HepG2 (cell line): ENCODE measurements at regions not wholly inside any gene's neighbourhood (a gene's known extent, or its start where the extent isn't known, plus 50 kb on each side); places are given as distances from the start of the nearest gene placed in this dataset.

ENCODE experiments used
- ATAC-seq: fragments of 200-7000 bp; cut with Tn5 transposase; 3 replicates; pipeline ENCODE4 v1.9.1; 2020; ENCODE audit warnings: mild to moderate bottlenecking, moderate library complexity
- BruUV-seq: library from RNA; stranded (reverse); fragments of 400-500 nt; replicated peaks from 2 replicates; lab custom pipeline; 2021; lab: Mats Ljungman, UMichigan
- CTCF ChIA-PET: fragments of 300-600 bp; formaldehyde crosslinking; extraction: SDS; loops from one replicate; lab custom pipeline; 2021; ENCODE audit warnings: low total read pairs, inconsistent platforms, low intra/inter-chr PET ratio; lab: Yijun Ruan, JAX
- POLR2A ChIA-PET: fragments of 350-600 bp; sonication (Branson Sonifier 250); formaldehyde crosslinking; loops from one replicate; lab custom pipeline; 2020; ENCODE audit warnings: antibody characterized with exemption, inconsistent platforms; lab: Yijun Ruan, JAX
- DNase-seq: peaks from one replicate; pipeline ENCODE4 v3.0.0-alpha.2; 2015; ENCODE audit warnings: low spot score
- FAIRE-seq: peaks from 3 replicates; lab custom pipeline; 2011; peaks lifted over from hg19 to GRCh38; lab: Jason Lieb, UNC
- H2AFZ ChIP-seq: one replicate; pipeline ENCODE4 v1.6.1; 2011; ENCODE audit warnings: low read length, inconsistent platforms
- H3K27ac ChIP-seq: fragments of 300-600 bp; 3 replicates; pipeline ENCODE4 v1.8.0; 2011; ENCODE audit warnings: mixed run types, mild to moderate bottlenecking, mixed read lengths, low read length, inconsistent platforms; ENCODE audit not compliant: insufficient read depth; ENCODE audit errors: extremely low read length
- H3K27me3 ChIP-seq, 2 experiments: fragments of 200-600 bp in 1 of 2; 2 replicates in 1 of 2; 3 replicates in 1 of 2; pipeline versions ENCODE4 v1.6.0 to v1.8.0; 2011; ENCODE audit warnings: low read length in 2 of 2, mild to moderate bottlenecking in 2 of 2, moderate library complexity in 2 of 2, inconsistent platforms in 1 of 2; ENCODE audit not compliant: insufficient read depth in 2 of 2, control insufficient read depth in 1 of 2
- H3K36me3 ChIP-seq, 2 experiments: fragments of 200-600 bp in 1 of 2; replicated peaks in 1 of 2; 2 replicates in 1 of 2; 3 replicates in 1 of 2; pipeline versions ENCODE4 v1.5.1 to v1.8.0; 2011; ENCODE audit warnings: low read length in 2 of 2, inconsistent platforms in 1 of 2; ENCODE audit not compliant: insufficient read depth in 2 of 2, control insufficient read depth in 1 of 2
- H3K4me1 ChIP-seq: 2 replicates; pipeline ENCODE4 v1.5.1; 2012; ENCODE audit warnings: low read length, inconsistent platforms; ENCODE audit not compliant: insufficient read depth
- H3K4me2 ChIP-seq: 2 replicates; pipeline ENCODE4 v1.6.0; 2011; ENCODE audit warnings: low read depth, low read length, inconsistent platforms
- H3K4me3 ChIP-seq, 3 experiments: fragments of 200-600 bp in 1 of 3; sonication (generic), shearing (Covaris generic) in 1 of 3; replicated peaks in 1 of 3; 2 replicates each; pipeline ENCODE4 v1.5.1; 2011 to 2016; ENCODE audit warnings: low read length in 3 of 3, inconsistent platforms in 2 of 3, low read depth in 2 of 3, mild to moderate bottlenecking in 2 of 3, control low read depth in 1 of 3, mixed read lengths in 1 of 3; ENCODE audit not compliant: insufficient read depth in 1 of 3
- H3K79me2 ChIP-seq: one replicate; pipeline ENCODE4 v1.6.1; 2011; ENCODE audit warnings: low read length, inconsistent platforms; ENCODE audit not compliant: insufficient read depth
- H3K9ac ChIP-seq: 2 replicates; pipeline ENCODE4 v1.6.0; 2011; ENCODE audit warnings: mild to moderate bottlenecking, low read depth, low read length, inconsistent platforms; ENCODE audit not compliant: insufficient read depth
- H3K9me3 ChIP-seq: 2 replicates; pipeline ENCODE4 v1.5.1; 2012; ENCODE audit warnings: mild to moderate bottlenecking, low read length
- H4K20me1 ChIP-seq: 2 replicates; pipeline ENCODE4 v1.6.0; 2011; ENCODE audit warnings: inconsistent platforms, mild to moderate bottlenecking, low read length, moderate library complexity; ENCODE audit not compliant: insufficient read depth
- CREM ChIP-seq, 2 experiments: sonication (generic) in 1 of 2; formaldehyde crosslinking in 1 of 2; IDR thresholded peaks; 2 replicates each; pipeline versions ENCODE4 v1.4.0 to v1.6.1; 2016 to 2020; ENCODE audit warnings: antibody characterized with exemption in 1 of 2, mild to moderate bottlenecking in 1 of 2, missing genetic modification reagents in 1 of 2
- MEF2D ChIP-seq: sonication (generic); formaldehyde crosslinking; IDR thresholded peaks from 2 replicates; pipeline ENCODE4 v1.5.1; 2020; ENCODE audit warnings: mild to moderate bottlenecking, missing genetic modification reagents
- MLLT10 ChIP-seq: sonication (generic); formaldehyde crosslinking; IDR thresholded peaks from 2 replicates; pipeline ENCODE4 v1.4.0; 2020; ENCODE audit warnings: missing genetic modification reagents
- PHF20 ChIP-seq: sonication (generic); formaldehyde crosslinking; IDR thresholded peaks from 2 replicates; pipeline ENCODE4 v1.5.0; 2020; ENCODE audit warnings: mild to moderate bottlenecking, missing genetic modification reagents
- ZBTB49 ChIP-seq: sonication (generic); formaldehyde crosslinking; IDR thresholded peaks from 2 replicates; pipeline ENCODE4 v1.4.0; 2020; ENCODE audit warnings: missing genetic modification reagents, borderline replicate concordance
- ZNF530 ChIP-seq: sonication (generic); formaldehyde crosslinking; IDR thresholded peaks from 2 replicates; pipeline ENCODE4 v1.5.0; 2020; ENCODE audit warnings: low read depth, mild to moderate bottlenecking, missing genetic modification reagents
- ZNF704 ChIP-seq: sonication (generic); formaldehyde crosslinking; IDR thresholded peaks from 2 replicates; pipeline ENCODE4 v1.8.1; 2023; ENCODE audit warnings: mild to moderate bottlenecking, inconsistent platforms, moderate library complexity, missing genetic modification reagents, borderline replicate concordance
- ZSCAN22 ChIP-seq: sonication (generic); formaldehyde crosslinking; IDR thresholded peaks from 2 replicates; pipeline ENCODE4 v1.4.0; 2020; ENCODE audit warnings: mild to moderate bottlenecking, missing genetic modification reagents
- WGBS: methylation state at CpG from one replicate; pipeline ENCODE4 v1.1.6; 2017; ENCODE audit warnings: low lambda C conversion rate; 5-methylcytosine and 5-hydroxymethylcytosine counted together
- in situ Hi-C: cut with HindIII; loops from 2 replicates; pipeline ENCODE4 v1.10.0; 2017; ENCODE audit warnings: low pct_unique_long_range_greater_than_20kb; ENCODE audit not compliant: extremely low pct_ligation_motif_present
- intact Hi-C: fragments of 100-400 bp; cut with micrococcal nuclease; formaldehyde crosslinking; loops from one replicate; pipeline ENCODE4 v1.10.0; 2022; ENCODE audit not compliant: unreplicated experiment

- Histone ChIP-seq H3K4me2 (no peak overlapping the region), H3K27me3 (no peaks in the 10 kb centered on the region; a peak in 1 of 5 replicates), H3K4me3 (no peak overlapping the region), H2AFZ (no peak overlapping the region), H3K36me3 (no peaks in the 10 kb centered on the region), H3K4me1 (no peaks in the 10 kb centered on the region), H3K79me2 (no peaks in the 10 kb centered on the region), H3K9ac (no peak overlapping the region), H3K27ac (no peak overlapping the region), H3K9me3 (no peaks in the 10 kb centered on the region), H4K20me1 (no peaks in the 10 kb centered on the region)
- DNase-seq = no peak
- ChIA-PET POLR2A (no interaction called here), CTCF (no interaction called here)
- no peak for TF ChIP-seq ZNF704 (CRISPR knock-in tag)
- FAIRE-seq = no peak
- WGBS = 4% methylated on average over 5 of the region's 9 CpGs
- in situ Hi-C loops (no loop called here), intact Hi-C loops (no loop called here)
- BruUV-seq = no TSS peak
- ATAC-seq = no peak
Measured at GRCh38 chr3:117131259-117131658, 421.7 kb downstream of the TUSC7 start.

GRCh38 chr3:117133066-117133465 lies 423.5 kb downstream of the TUSC7 start:
- Histone ChIP-seq H4K20me1 (no peaks in the 10 kb centered on the region), H2AFZ (no peak overlapping the region), H3K27ac (no peak overlapping the region), H3K4me3 (no peak overlapping the region), H3K27me3 (no peaks in the 10 kb centered on the region; a peak in 1 of 5 replicates), H3K9ac (no peak overlapping the region), H3K9me3 (no peaks in the 10 kb centered on the region), H3K4me1 (no peaks in the 10 kb centered on the region), H3K4me2 (no peak overlapping the region), H3K36me3 (no peaks in the 10 kb centered on the region), H3K79me2 (no peaks in the 10 kb centered on the region)
- no peak for ATAC-seq
- BruUV-seq = no TSS peak
- ChIA-PET CTCF (no interaction called here), POLR2A (no interaction called here)
- no peak for FAIRE-seq
- no peak for DNase-seq
- TF ChIP-seq PHF20 (CRISPR knock-in tag) (no peak), ZNF530 (CRISPR knock-in tag) (no peak), ZSCAN22 (CRISPR knock-in tag) (no peak), ZBTB49 (CRISPR knock-in tag) (no peak), MLLT10 (no peak), MEF2D (no peak), CREM (IDR thresholded peaks at IDR 0.05) (no peak), CREM (CRISPR knock-in tag; IDR thresholded peaks at IDR 0.05) (no peak)
- 0% methylated on average over 1 of the region's 1 CpG for WGBS
- in situ Hi-C loops = no loop called here
- intact Hi-C loops = no loop called here
